ENCODE measurements at regions not wholly inside any gene's neighbourhood (a gene's known extent, or its start where the extent isn't known, plus 50 kb on each side); places are given as distances from the start of the nearest gene placed in this dataset.

DNA sequence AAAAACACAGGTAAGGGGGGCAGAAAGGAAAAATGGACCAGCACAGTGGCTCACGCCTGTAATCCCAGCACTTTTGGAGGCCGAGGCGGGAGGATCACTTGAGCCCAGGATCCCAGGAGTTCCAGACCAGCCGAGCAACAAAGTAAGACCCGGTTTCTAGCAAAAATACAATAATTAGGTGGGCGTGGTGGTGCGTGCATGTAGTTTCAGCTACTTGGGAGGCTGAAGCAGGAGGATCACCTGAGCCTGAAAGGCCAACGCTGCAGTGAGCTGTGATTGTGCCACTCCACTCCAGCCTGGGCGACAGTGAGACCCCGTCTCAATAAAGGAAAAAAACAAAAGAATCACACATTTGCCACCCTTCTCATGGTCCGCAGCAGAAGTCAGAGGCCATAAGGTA is 519.4 kb downstream of the BRD1 start:
- H3K23ac ChIP-seq (ENCODE audit: low read depth, low read length) = no peak overlapping the region
- no peak overlapping the region for H2BK5ac ChIP-seq (ENCODE audit: low read depth, low read length, poor library complexity, severe bottlenecking)
- H3K9me3 ChIP-seq (ENCODE audit: control insufficient read depth, insufficient read depth, low read length) = peaks cover 44% of the 10 kb centered on the region
- H4K91ac ChIP-seq (ENCODE audit: insufficient read depth, low read depth, low read length) = no peak overlapping the region
- no peak overlapping the region for H3K4me2 ChIP-seq (ENCODE audit: low read depth, low read length)
- intact Hi-C loops (cut with micrococcal nuclease) = no loop called here
- ChIA-PET POLR2A (ENCODE audit: unreplicated experiment) (no interaction called here), CTCF (no interaction called here)
- ATAC-seq (ENCODE audit: low read depth) = no peak
- H2BK120ac ChIP-seq (ENCODE audit: low read depth, low read length) = no peak overlapping the region
- H2AK9ac ChIP-seq (replicated peaks; ENCODE audit: low read depth, low read length, poor library complexity) = no peak overlapping the region
- no peaks in the 10 kb centered on the region for H4K20me1 ChIP-seq (ENCODE audit: insufficient read depth, low read length)
- no peak overlapping the region for H3K18ac ChIP-seq (ENCODE audit: low read depth, low read length)
- no peaks in the 10 kb centered on the region for H3K36me3 ChIP-seq (ENCODE audit: control insufficient read depth, insufficient read depth, low read length)
- H3K4ac ChIP-seq (ENCODE audit: low read depth, low read length) = no peak overlapping the region
- no peak for TF ChIP-seq RFX5 (IDR thresholded peaks at IDR 0.05; ENCODE audit: low read depth, low read length)
- no peak for TF ChIP-seq POLR2A (IDR thresholded peaks at IDR 0.05; ENCODE audit: low read depth, low read length)
- TF ChIP-seq NFE2L2 (IDR thresholded peaks at IDR 0.05; ENCODE audit: low read depth, low read length) = no peak
- TF ChIP-seq BHLHE40 (IDR thresholded peaks at IDR 0.05; ENCODE audit: low read depth, low read length) = no peak
- TF ChIP-seq FOS (IDR thresholded peaks at IDR 0.05; ENCODE audit: low read depth, low read length) = no peak
- BruUV-seq (replicated peaks) = no TSS peak
- H4K5ac ChIP-seq (ENCODE audit: low read depth, low read length) = no peak overlapping the region
- H2AFZ ChIP-seq (replicated peaks; ENCODE audit: low read length, poor library complexity) = no peak overlapping the region
- H3K27me3 ChIP-seq (ENCODE audit: control insufficient read depth, insufficient read depth, low read length) = no peaks in the 10 kb centered on the region
- no peaks in the 10 kb centered on the region for H3K9me1 ChIP-seq (ENCODE audit: insufficient read depth, low read length)
- H3K79me1 ChIP-seq (ENCODE audit: low read depth in 1 of 2, low read length in 2 of 2) = no peaks in the 10 kb centered on the region
- H3K14ac ChIP-seq (replicated peaks; ENCODE audit: low read depth, low read length) = no peak overlapping the region
- no peak overlapping the region for H3K4me3 ChIP-seq (ENCODE audit: insufficient read depth, low read depth, low read length)
- 76% methylated on average over 9 of the region's 11 CpGs; no CpG with 5 or more reads in 1 of the 2 experiments for WGBS, 2 experiments (ENCODE audit: extremely low coverage in 2 of 2, insufficient read length in 1 of 2)
- in situ Hi-C loops (cut with MboI; ENCODE audit: low sequenced_read_pairs) = no loop called here
- dilution Hi-C loops (cut with HindIII; ENCODE audit: low sequenced_read_pairs, unreplicated experiment) = no loop called here
- no peak overlapping the region for H2AK5ac ChIP-seq (ENCODE audit: low read depth, low read length)
- no peak overlapping the region for H3K56ac ChIP-seq (ENCODE audit: extremely low read depth, insufficient read depth, low read length)
- H2BK20ac ChIP-seq (ENCODE audit: low read depth, low read length) = no peak overlapping the region
- H3K4me1 ChIP-seq (ENCODE audit: control insufficient read depth, insufficient read depth, low read length) = no peaks in the 10 kb centered on the region
- H3K27ac ChIP-seq (ENCODE audit: insufficient read depth, low read length) = no peak overlapping the region
- no peak overlapping the region for H4K8ac ChIP-seq (ENCODE audit: low read depth in 2 of 2, low read length in 2 of 2)
- H2BK15ac ChIP-seq (ENCODE audit: low read depth, low read length) = no peak overlapping the region
- no peak for DNase-seq
- no peak overlapping the region for H3K9ac ChIP-seq (ENCODE audit: low read depth, low read length)

Data from IMR-90 (cell line).